Smooth muscle cell (in vitro differentiated cells): ENCODE measurements at regions not wholly inside any gene's neighbourhood (a gene's known extent, or its start where the extent isn't known, plus 50 kb on each side); places are given as distances from the start of the nearest gene placed in this dataset.

ENCODE experiments used
- DNase-seq: peaks from one replicate; lab custom pipeline; 2025; ENCODE audit not compliant: unreplicated experiment; lab: John Stamatoyannopoulos, UW
- H2AFZ ChIP-seq: fragments of 200-600 bp; sonication (generic); 2 replicates; pipeline ENCODE4 v1.6.0; 2016; ENCODE audit warnings: antibody characterized with exemption, low read depth, mild to moderate bottlenecking
- H3F3A ChIP-seq: fragments of 200-600 bp; sonication (generic); 2 replicates; pipeline ENCODE4 v1.6.0; 2017; ENCODE audit warnings: antibody characterized with exemption, low read depth
- H3K27ac ChIP-seq: fragments of 200-600 bp; sonication (generic); 2 replicates; pipeline ENCODE4 v1.5.1; 2016; ENCODE audit warnings: low read depth, mild to moderate bottlenecking
- H3K27me3 ChIP-seq: fragments of 200-600 bp; sonication (generic); 2 replicates; pipeline ENCODE4 v1.6.1; 2016; ENCODE audit warnings: low read depth, mild to moderate bottlenecking
- H3K36me3 ChIP-seq: fragments of 200-600 bp; sonication (generic); 2 replicates; pipeline ENCODE4 v1.5.1; 2016; ENCODE audit warnings: low read depth
- H3K4me1 ChIP-seq: fragments of 200-600 bp; sonication (generic); 2 replicates; pipeline ENCODE4 v1.5.1; 2016; ENCODE audit warnings: low read depth
- H3K4me2 ChIP-seq: fragments of 200-600 bp; sonication (generic); 2 replicates; pipeline ENCODE4 v1.6.0; 2016; ENCODE audit warnings: mild to moderate bottlenecking
- H3K4me3 ChIP-seq: fragments of 200-600 bp; sonication (generic); 2 replicates; pipeline ENCODE4 v1.5.1; 2016; ENCODE audit warnings: mild to moderate bottlenecking
- H3K79me2 ChIP-seq: fragments of 200-600 bp; sonication (generic); 2 replicates; pipeline ENCODE4 v1.6.0; 2016; ENCODE audit warnings: low read depth, mild to moderate bottlenecking
- H3K9ac ChIP-seq: fragments of 200-600 bp; sonication (generic); 2 replicates; pipeline ENCODE4 v1.6.0; 2016; ENCODE audit warnings: low read depth
- H3K9me3 ChIP-seq: fragments of 200-600 bp; sonication (generic); replicated peaks from 2 replicates; pipeline ENCODE4 v1.5.1; 2016; ENCODE audit warnings: low read depth
- H4K20me1 ChIP-seq: fragments of 200-600 bp; sonication (generic); 2 replicates; pipeline ENCODE4 v1.6.0; 2016; ENCODE audit warnings: low read depth
- WGBS: methylation state at CpG from one replicate; pipeline ENCODE4 v1.1.7; 2016; ENCODE audit warnings: low lambda C conversion rate; 5-methylcytosine and 5-hydroxymethylcytosine counted together
- TF ChIP-seq, protein P1 (sequence below): fragments of 200-600 bp; sonication (generic); IDR thresholded peaks from 2 replicates; pipeline ENCODE4 v1.5.1; 2017; ENCODE audit warnings: borderline replicate concordance, mild to moderate bottlenecking, antibody characterized with exemption; ENCODE audit not compliant: insufficient read depth, poor library complexity, severe bottlenecking

DNA sequence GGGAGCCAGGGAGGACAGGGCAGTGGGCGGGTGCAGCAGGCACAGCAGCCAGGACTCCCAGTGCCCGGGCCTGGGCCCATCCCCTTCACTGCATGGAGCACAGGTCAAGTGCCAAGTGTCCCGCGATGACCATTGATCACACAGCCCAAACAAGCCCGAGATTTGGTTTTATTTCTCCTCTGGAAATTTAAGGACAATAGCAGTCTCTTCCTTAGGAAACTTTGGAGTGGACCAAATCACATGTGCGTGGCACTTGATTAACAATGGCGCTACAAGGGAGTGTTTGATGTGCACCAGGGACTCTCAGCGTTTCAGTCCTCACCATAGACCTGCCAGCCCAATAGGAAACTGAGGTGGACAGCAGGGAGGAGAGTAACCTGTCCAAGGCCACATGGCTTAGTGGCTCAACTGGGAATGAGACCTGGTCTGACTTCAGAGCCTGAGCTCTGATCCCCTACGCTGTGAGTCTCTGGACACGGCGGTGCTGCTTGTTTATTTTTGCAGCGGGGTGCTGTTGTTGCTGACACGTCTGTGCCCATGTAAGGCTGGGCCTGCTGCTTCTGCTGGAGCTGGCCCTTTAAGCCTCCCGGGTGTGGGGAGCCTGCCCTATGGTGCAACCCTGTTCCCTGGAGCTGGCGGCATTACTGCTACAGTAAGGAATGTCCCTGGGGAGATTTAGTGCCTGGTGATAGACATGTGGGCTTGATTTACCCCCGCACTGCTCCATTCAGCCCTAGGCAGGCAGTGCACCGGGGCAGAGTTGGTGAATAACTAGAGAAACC lies 194.2 kb downstream of the INHBB start:
- peak overlapping the region; percentile 25 for H3K4me2 ChIP-seq
- TF ChIP-seq, protein P1, sequence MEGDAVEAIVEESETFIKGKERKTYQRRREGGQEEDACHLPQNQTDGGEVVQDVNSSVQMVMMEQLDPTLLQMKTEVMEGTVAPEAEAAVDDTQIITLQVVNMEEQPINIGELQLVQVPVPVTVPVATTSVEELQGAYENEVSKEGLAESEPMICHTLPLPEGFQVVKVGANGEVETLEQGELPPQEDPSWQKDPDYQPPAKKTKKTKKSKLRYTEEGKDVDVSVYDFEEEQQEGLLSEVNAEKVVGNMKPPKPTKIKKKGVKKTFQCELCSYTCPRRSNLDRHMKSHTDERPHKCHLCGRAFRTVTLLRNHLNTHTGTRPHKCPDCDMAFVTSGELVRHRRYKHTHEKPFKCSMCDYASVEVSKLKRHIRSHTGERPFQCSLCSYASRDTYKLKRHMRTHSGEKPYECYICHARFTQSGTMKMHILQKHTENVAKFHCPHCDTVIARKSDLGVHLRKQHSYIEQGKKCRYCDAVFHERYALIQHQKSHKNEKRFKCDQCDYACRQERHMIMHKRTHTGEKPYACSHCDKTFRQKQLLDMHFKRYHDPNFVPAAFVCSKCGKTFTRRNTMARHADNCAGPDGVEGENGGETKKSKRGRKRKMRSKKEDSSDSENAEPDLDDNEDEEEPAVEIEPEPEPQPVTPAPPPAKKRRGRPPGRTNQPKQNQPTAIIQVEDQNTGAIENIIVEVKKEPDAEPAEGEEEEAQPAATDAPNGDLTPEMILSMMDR: no peak
- peak overlapping the region; percentile 29 for H3K27ac ChIP-seq

GRCh38 chr2:120540719-120541552 lies 194.7 kb upstream of the GLI2 start:
- DNase-seq: no peak
- TF ChIP-seq, protein P1: no peak
- H3K4me2 ChIP-seq: peak overlapping the region; percentile 7
- no peak overlapping the region for H3K9ac ChIP-seq
- no peaks in the 10 kb centered on the region for H3K36me3 ChIP-seq
- 79% methylated on average over 13 of the region's 13 CpGs for WGBS
- no peaks in the 10 kb centered on the region for H3K27me3 ChIP-seq
- H3K4me3 ChIP-seq: no peak overlapping the region
- no peaks in the 10 kb centered on the region for H3K79me2 ChIP-seq
- no peak overlapping the region for H3K27ac ChIP-seq
- H4K20me1 ChIP-seq: no peaks in the 10 kb centered on the region
- H3K9me3 ChIP-seq: no peaks in the 10 kb centered on the region
- no peak overlapping the region for H2AFZ ChIP-seq
- peaks cover 5% of the 10 kb centered on the region for H3F3A ChIP-seq
- no peaks in the 10 kb centered on the region for H3K4me1 ChIP-seq

More for the DNA sequence above, 194.2 kb downstream of the INHBB start:
- peak; percentile 29 for DNase-seq
- Histone ChIP-seq H3K9me3 (no peaks in the 10 kb centered on the region), H4K20me1 (no peaks in the 10 kb centered on the region), H3K36me3 (no peaks in the 10 kb centered on the region), H3F3A (peaks cover 5% of the 10 kb centered on the region), H3K9ac (no peak overlapping the region), H3K4me3 (no peak overlapping the region), H3K79me2 (no peaks in the 10 kb centered on the region), H2AFZ (peak overlapping the region; percentile 44), H3K4me1 (no peaks in the 10 kb centered on the region), H3K27me3 (no peaks in the 10 kb centered on the region)
- 46% methylated on average over 17 of the region's 17 CpGs for WGBS

- WGBS: 92% methylated on average over 7 of the region's 7 CpGs
- Histone ChIP-seq H3K27me3 (no peaks in the 10 kb centered on the region), H4K20me1 (no peaks in the 10 kb centered on the region), H3K9ac (no peak overlapping the region), H3K4me1 (no peaks in the 10 kb centered on the region), H3K4me3 (no peak overlapping the region), H3K9me3 (no peaks in the 10 kb centered on the region), H2AFZ (no peak overlapping the region), H3K27ac (no peak overlapping the region), H3F3A (peaks cover 5% of the 10 kb centered on the region), H3K4me2 (no peak overlapping the region), H3K79me2 (no peaks in the 10 kb centered on the region), H3K36me3 (no peaks in the 10 kb centered on the region)
- TF ChIP-seq, protein P1: no peak
- no peak for DNase-seq
These were observed 194.1 kb upstream of the GLI2 start for GRCh38 chr2:120541553-120541932.
